Liver (tissue), 8 donors: ENCODE measurements at regions not wholly inside any gene's neighbourhood (a gene's known extent, or its start where the extent isn't known, plus 50 kb on each side); places are given as distances from the start of the nearest gene placed in this dataset.

Source experiments
- DNase-seq: peaks from one replicate; pipeline ENCODE4 v3.0.0-alpha.2; 2017; ENCODE audit warnings: low spot score
- H3K27ac ChIP-seq, 2 donors: one replicate each; pipeline ENCODE4 v1.7.0; 2013; ENCODE audit warnings: inconsistent platforms in 2 of 2, low read length in 2 of 2, control low read depth in 1 of 2, low read depth in 1 of 2, mild to moderate bottlenecking in 1 of 2
- H3K27me3 ChIP-seq, 4 donors: one replicate each; pipeline versions ENCODE4 v1.6.1 to v1.7.0; 2013; ENCODE audit warnings: low read length in 3 of 4, inconsistent platforms in 1 of 4, mild to moderate bottlenecking in 1 of 4, moderate library complexity in 1 of 4; ENCODE audit not compliant: control insufficient read depth in 4 of 4, insufficient read depth in 4 of 4
- H3K36me3 ChIP-seq, 4 donors: one replicate each; pipeline versions ENCODE4 v1.6.1 to v1.7.0; 2013; ENCODE audit warnings: low read length in 3 of 4, mild to moderate bottlenecking in 3 of 4, low read depth in 1 of 4, moderate library complexity in 1 of 4; ENCODE audit not compliant: control insufficient read depth in 4 of 4, insufficient read depth in 3 of 4
- H3K4me1 ChIP-seq, 4 donors: one replicate each; pipeline versions ENCODE4 v1.6.1 to v1.7.0; 2013; ENCODE audit warnings: low read length in 3 of 4, mild to moderate bottlenecking in 3 of 4, moderate library complexity in 1 of 4; ENCODE audit not compliant: control insufficient read depth in 4 of 4, insufficient read depth in 4 of 4
- H3K4me3 ChIP-seq, 3 donors: one replicate each; pipeline versions ENCODE4 v1.6.1 to v1.7.0; 2013; ENCODE audit warnings: low read length in 3 of 3, control low read depth in 1 of 3, low read depth in 1 of 3, mild to moderate bottlenecking in 1 of 3
- H3K9ac ChIP-seq, 2 donors: one replicate each; pipeline ENCODE4 v1.7.0; 2013; ENCODE audit warnings: low read length in 2 of 2, mild to moderate bottlenecking in 2 of 2, moderate library complexity in 2 of 2, control low read depth in 1 of 2, low read depth in 1 of 2
- H3K9me3 ChIP-seq, 4 donors: one replicate each; pipeline versions ENCODE4 v1.6.1 to v1.7.0; 2013; ENCODE audit warnings: low read length in 3 of 4; ENCODE audit not compliant: control insufficient read depth in 4 of 4
- FOXA1 ChIP-seq: IDR thresholded peaks from 2 replicates; pipeline ENCODE4 v1.6.1; 2016; ENCODE audit warnings: antibody characterized with exemption
- FOXA2 ChIP-seq: IDR thresholded peaks from 2 replicates; pipeline ENCODE4 v1.6.1; 2016; ENCODE audit warnings: antibody characterized with exemption
- GABPA ChIP-seq, 2 donors: IDR thresholded peaks in 1 of 2; conservative IDR thresholded peaks in 1 of 2; 2 replicates each; pipeline ENCODE4 v1.6.1; 2016; ENCODE audit warnings: antibody characterized with exemption in 2 of 2, mild to moderate bottlenecking in 1 of 2, moderate library complexity in 1 of 2
- HNF4A ChIP-seq, 2 donors: conservative IDR thresholded peaks; 2 replicates each; pipeline ENCODE4 v1.6.1; 2016; ENCODE audit warnings: antibody characterized with exemption in 2 of 2, mild to moderate bottlenecking in 2 of 2
- HNF4G ChIP-seq: IDR thresholded peaks from 2 replicates; pipeline ENCODE4 v1.6.1; 2016; ENCODE audit warnings: antibody characterized with exemption
- JUND ChIP-seq, 2 donors: IDR thresholded peaks; 2 replicates each; pipeline ENCODE4 v1.6.1; 2016; ENCODE audit warnings: antibody characterized with exemption in 2 of 2
- NR2F2 ChIP-seq: IDR thresholded peaks from 2 replicates; pipeline ENCODE4 v1.6.1; 2016; ENCODE audit warnings: antibody characterized with exemption
- RAD21 ChIP-seq, 2 donors: IDR thresholded peaks; 2 replicates each; pipeline ENCODE4 v1.6.1; 2016; ENCODE audit warnings: antibody characterized with exemption in 2 of 2, mild to moderate bottlenecking in 2 of 2
- RXRA ChIP-seq, 2 donors: IDR thresholded peaks; 2 replicates each; pipeline ENCODE4 v1.6.1; 2017 to 2018; ENCODE audit warnings: antibody characterized with exemption in 2 of 2, mild to moderate bottlenecking in 1 of 2
- SP1 ChIP-seq: IDR thresholded peaks from 2 replicates; pipeline ENCODE4 v1.6.1; 2018; ENCODE audit warnings: antibody characterized with exemption, mild to moderate bottlenecking
- TAF1 ChIP-seq: conservative IDR thresholded peaks from 2 replicates; pipeline ENCODE4 v1.6.1; 2016; ENCODE audit warnings: antibody characterized with exemption, mild to moderate bottlenecking
- YY1 ChIP-seq: IDR thresholded peaks from 2 replicates; pipeline ENCODE4 v1.6.1; 2016; ENCODE audit warnings: antibody characterized with exemption, mild to moderate bottlenecking
- WGBS: extraction: QIAGEN DNeasy Blood & Tissue Kit; methylation state at CpG from one replicate; pipeline ENCODE4 v1.1.7; 2013; 5-methylcytosine and 5-hydroxymethylcytosine counted together
- TF ChIP-seq, protein P1 (sequence below): IDR thresholded peaks from 2 replicates; pipeline ENCODE4 v1.6.1; 2016; ENCODE audit warnings: antibody characterized with exemption
- TF ChIP-seq, protein P2 (sequence below): fragments of 150-350 bp; IDR thresholded peaks from 2 replicates; pipeline ENCODE4 v1.5.1; 2017; ENCODE audit warnings: improper control_type of control experiment, low read depth, low read length; ENCODE audit not compliant: missing input control
- TF ChIP-seq, protein P3 (sequence below): IDR thresholded peaks from 2 replicates; pipeline ENCODE4 v1.6.1; 2016; ENCODE audit warnings: antibody characterized with exemption
- TF ChIP-seq, protein P4 (sequence below): IDR thresholded peaks from 2 replicates; pipeline ENCODE4 v1.6.1; 2016; ENCODE audit warnings: antibody characterized with exemption
- donor health status: healthy.
- donor health status: healthy.
- donor health status: healthy.
- donor health status: healthy.
- donor health status: healthy.

DNA sequence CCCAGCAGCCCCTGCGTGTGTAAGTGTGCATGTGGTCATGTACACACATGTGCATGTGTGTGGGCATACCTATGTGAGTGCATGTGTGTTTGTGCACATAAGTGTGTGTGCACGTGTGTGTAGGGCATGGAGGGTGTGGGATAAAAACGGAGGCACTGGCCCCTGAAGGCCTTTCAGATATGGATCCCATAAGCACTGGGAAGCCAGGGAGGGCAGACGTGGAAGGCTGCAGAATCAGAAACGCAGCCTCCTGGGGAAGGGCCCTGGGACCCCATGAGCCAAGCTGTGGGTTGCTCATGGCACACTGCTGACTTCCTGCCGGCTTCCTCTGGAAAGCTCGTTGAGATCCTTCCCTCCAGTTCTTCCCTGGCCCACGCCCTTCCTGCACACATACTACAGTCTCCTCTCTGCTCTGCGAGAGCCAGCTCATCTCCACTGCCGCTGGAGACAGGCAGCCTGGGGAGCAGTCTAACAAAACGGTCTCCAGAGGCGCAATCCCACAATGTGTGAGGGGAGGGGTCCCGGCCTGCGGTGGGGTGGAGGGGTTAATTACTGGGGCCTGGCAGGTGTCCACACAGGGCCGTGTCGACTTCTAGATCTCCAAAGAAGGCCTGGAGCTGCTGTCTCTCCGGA lies 435.2 kb upstream of the B3GAT1 start (continued):
- no peak for TF ChIP-seq GABPA (IDR thresholded peaks at IDR 0.05 in 1 of 2, conservative IDR thresholded peaks at IDR 0.05 in 1 of 2)
- TF ChIP-seq JUND (IDR thresholded peaks at IDR 0.05): no peak
- TF ChIP-seq RAD21 (IDR thresholded peaks at IDR 0.05): no peak
- TF ChIP-seq NR2F2: no peak

DNA sequence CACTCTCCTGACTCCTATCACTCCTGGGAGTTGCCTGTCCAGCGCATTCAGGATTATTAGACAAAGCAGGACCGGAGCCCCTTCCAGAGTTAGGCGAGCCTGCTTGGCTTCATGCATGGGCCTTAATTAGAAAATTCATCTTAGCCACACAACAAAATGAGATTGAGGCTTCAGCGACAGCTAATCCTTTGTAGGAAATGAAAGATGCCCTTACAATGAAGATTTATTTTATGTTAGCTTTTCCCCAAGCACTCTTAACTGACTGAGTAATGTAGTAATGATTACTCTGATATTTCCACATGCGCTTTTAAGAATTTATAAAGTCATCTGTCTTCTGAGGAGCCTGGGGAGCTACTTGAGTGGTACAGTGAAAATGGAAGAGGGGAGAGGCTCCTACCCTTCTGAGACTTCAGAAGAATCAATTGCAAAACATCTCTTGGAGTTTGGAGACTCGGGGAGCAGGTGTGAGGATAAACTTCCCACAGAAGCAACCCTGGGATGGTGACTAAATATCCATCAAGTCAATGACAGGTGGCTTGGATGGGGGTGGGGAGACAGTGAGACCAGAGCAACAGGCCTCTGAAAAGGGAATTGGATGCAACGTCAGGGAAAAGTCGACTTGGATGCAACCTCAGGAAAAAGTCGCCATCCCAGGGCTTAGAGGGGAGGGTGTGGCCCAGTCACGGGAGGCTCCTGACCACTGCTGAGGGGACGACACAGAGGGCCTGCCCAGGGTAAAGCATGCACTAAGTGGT lies 434.5 kb upstream of the B3GAT1 start:
- Histone ChIP-seq H3K36me3 (no peaks in the 10 kb centered on the region), H3K9ac (no peak overlapping the region), H3K27ac (no peak overlapping the region), H3K4me1 (no peaks in the 10 kb centered on the region), H3K9me3 (no peaks in the 10 kb centered on the region), H3K4me3 (no peak overlapping the region), H3K27me3 (no peaks in the 10 kb centered on the region)
- WGBS: 81% methylated on average over 11 of the region's 11 CpGs
- DNase-seq: no peak
- TF ChIP-seq HNF4G (no peak), RAD21 (IDR thresholded peaks at IDR 0.05) (no peak), FOXA2 (no peak), YY1 (no peak), FOXA1 (no peak), RXRA (IDR thresholded peaks at IDR 0.05) (no peak), JUND (IDR thresholded peaks at IDR 0.05) (no peak), TAF1 (no peak), GABPA (IDR thresholded peaks at IDR 0.05 in 1 of 2, conservative IDR thresholded peaks at IDR 0.05 in 1 of 2) (no peak), SP1 (no peak), NR2F2 (no peak)
- TF ChIP-seq, protein P1, sequence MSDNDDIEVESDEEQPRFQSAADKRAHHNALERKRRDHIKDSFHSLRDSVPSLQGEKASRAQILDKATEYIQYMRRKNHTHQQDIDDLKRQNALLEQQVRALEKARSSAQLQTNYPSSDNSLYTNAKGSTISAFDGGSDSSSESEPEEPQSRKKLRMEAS: no peak
- TF ChIP-seq, protein P2, sequence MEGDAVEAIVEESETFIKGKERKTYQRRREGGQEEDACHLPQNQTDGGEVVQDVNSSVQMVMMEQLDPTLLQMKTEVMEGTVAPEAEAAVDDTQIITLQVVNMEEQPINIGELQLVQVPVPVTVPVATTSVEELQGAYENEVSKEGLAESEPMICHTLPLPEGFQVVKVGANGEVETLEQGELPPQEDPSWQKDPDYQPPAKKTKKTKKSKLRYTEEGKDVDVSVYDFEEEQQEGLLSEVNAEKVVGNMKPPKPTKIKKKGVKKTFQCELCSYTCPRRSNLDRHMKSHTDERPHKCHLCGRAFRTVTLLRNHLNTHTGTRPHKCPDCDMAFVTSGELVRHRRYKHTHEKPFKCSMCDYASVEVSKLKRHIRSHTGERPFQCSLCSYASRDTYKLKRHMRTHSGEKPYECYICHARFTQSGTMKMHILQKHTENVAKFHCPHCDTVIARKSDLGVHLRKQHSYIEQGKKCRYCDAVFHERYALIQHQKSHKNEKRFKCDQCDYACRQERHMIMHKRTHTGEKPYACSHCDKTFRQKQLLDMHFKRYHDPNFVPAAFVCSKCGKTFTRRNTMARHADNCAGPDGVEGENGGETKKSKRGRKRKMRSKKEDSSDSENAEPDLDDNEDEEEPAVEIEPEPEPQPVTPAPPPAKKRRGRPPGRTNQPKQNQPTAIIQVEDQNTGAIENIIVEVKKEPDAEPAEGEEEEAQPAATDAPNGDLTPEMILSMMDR: no peak

DNA sequence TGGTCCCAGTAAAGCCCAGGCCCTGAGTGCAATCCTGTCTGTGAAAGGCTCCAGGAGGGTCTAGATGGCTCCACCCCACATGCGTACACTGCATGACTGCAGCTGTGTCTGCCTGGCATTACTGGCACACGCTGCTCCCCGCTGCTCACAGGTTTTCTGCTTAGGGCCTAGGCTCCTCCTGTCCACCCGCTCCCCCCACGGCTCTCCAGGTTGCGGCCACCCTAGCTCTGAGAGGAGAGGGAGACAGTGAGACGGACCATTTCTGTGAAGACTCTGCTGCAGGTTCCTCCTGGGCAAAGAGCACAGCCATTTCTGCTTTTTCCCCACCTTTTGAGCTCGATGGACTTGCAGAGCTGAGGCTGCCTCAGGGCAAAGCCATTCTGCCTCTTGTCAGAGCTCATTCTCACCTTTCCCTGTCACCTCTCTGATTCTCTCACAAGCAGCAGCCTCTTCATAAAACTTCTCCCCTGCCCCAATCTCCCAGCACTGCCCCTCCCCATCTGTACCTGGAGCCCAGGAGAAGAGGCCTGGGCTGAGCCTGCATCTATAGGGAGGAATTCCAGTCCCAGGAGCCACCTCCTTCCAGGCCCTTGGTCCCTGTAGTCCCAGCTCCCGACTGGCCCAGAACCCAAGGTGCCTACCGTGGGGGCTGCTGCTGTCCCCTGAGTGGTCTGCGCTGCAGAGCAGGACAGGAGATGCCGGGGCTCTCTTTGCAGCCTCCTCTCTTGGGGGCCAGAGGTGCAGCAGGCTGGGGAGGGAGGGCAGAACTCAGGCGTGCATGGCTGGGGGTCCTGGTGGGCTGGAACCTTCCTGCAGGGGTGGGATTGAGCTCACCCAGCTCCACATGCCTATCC lies 433.7 kb upstream of the B3GAT1 start:
- 88% methylated on average over 13 of the region's 13 CpGs for WGBS
- no peak for DNase-seq
- H3K9ac ChIP-seq: no peak overlapping the region
- peaks cover 0 to 2% (median 0%) of the 10 kb centered on the region in 4 donors for H3K27me3 ChIP-seq
- H3K9me3 ChIP-seq: no peaks in the 10 kb centered on the region
- no peaks in the 10 kb centered on the region for H3K4me1 ChIP-seq
- no peak overlapping the region for H3K4me3 ChIP-seq
- no peaks in the 10 kb centered on the region for H3K36me3 ChIP-seq
- H3K27ac ChIP-seq: no peak overlapping the region
- TF ChIP-seq JUND (IDR thresholded peaks at IDR 0.05) (no peak), HNF4A (conservative IDR thresholded peaks at IDR 0.05) (no peak), SP1 (no peak), TAF1 (no peak), NR2F2 (no peak), RXRA (IDR thresholded peaks at IDR 0.05) (no peak), RAD21 (IDR thresholded peaks at IDR 0.05) (no peak), YY1 (no peak)
- TF ChIP-seq, protein P3, sequence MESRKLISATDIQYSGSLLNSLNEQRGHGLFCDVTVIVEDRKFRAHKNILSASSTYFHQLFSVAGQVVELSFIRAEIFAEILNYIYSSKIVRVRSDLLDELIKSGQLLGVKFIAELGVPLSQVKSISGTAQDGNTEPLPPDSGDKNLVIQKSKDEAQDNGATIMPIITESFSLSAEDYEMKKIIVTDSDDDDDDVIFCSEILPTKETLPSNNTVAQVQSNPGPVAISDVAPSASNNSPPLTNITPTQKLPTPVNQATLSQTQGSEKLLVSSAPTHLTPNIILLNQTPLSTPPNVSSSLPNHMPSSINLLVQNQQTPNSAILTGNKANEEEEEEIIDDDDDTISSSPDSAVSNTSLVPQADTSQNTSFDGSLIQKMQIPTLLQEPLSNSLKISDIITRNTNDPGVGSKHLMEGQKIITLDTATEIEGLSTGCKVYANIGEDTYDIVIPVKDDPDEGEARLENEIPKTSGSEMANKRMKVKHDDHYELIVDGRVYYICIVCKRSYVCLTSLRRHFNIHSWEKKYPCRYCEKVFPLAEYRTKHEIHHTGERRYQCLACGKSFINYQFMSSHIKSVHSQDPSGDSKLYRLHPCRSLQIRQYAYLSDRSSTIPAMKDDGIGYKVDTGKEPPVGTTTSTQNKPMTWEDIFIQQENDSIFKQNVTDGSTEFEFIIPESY: no peak
- TF ChIP-seq, protein P4, sequence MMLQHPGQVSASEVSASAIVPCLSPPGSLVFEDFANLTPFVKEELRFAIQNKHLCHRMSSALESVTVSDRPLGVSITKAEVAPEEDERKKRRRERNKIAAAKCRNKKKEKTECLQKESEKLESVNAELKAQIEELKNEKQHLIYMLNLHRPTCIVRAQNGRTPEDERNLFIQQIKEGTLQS: no peak
- TF ChIP-seq, protein P2: no peak
